H1 (cell line): ENCODE measurements at regions not wholly inside any gene's neighbourhood (a gene's known extent, or its start where the extent isn't known, plus 50 kb on each side); places are given as distances from the start of the nearest gene placed in this dataset.

ENCODE experiments used
- BRCA1 ChIP-seq: IDR thresholded peaks from 2 replicates; pipeline ENCODE4 v1.6.1; 2012; ENCODE audit warnings: low read depth, low read length, improper control_type of control experiment
- EP300 ChIP-seq, 2 experiments: IDR thresholded peaks; 1 replicate in 1 of 2; 2 replicates in 1 of 2; pipeline ENCODE4 v1.6.1; 2011 to 2012; ENCODE audit warnings: low read depth in 2 of 2, low read length in 2 of 2, mild to moderate bottlenecking in 2 of 2, borderline replicate concordance in 1 of 2, inconsistent platforms in 1 of 2, moderate library complexity in 1 of 2
- EZH2 ChIP-seq: fragments of 200-600 bp; sonication (generic); IDR thresholded peaks from 2 replicates; pipeline ENCODE4 v1.7.1; 2012; ENCODE audit warnings: low read depth, mild to moderate bottlenecking, moderate library complexity, low read length, inconsistent platforms; ENCODE audit not compliant: severe bottlenecking
- GABPA ChIP-seq: IDR thresholded peaks from 2 replicates; pipeline ENCODE4 v1.6.1; 2011; ENCODE audit warnings: mild to moderate bottlenecking, low read length, moderate library complexity, borderline replicate concordance; ENCODE audit not compliant: insufficient read depth
- HDAC2 ChIP-seq, 2 experiments: fragments of 300-600 bp in 1 of 2; sonication (generic) in 1 of 2; IDR thresholded peaks; 2 replicates each; pipeline ENCODE4 v1.6.1; 2011 to 2012; ENCODE audit warnings: low read depth in 2 of 2, low read length in 2 of 2, mild to moderate bottlenecking in 2 of 2, moderate library complexity in 2 of 2, borderline replicate concordance in 1 of 2, inconsistent platforms in 1 of 2
- MAFK ChIP-seq: IDR thresholded peaks from 2 replicates; pipeline ENCODE4 v1.6.1; 2012; ENCODE audit warnings: low read depth, mild to moderate bottlenecking, improper control_type of control experiment, low read length
- NANOG ChIP-seq: IDR thresholded peaks from 2 replicates; pipeline ENCODE4 v1.6.1; 2011; ENCODE audit warnings: low read length, low read depth, mild to moderate bottlenecking, inconsistent platforms; ENCODE audit not compliant: insufficient read depth, poor library complexity, severe bottlenecking
- POLR2A ChIP-seq, 2 experiments: IDR thresholded peaks; 1 replicate in 1 of 2; 2 replicates in 1 of 2; pipeline ENCODE4 v1.6.1; 2011; ENCODE audit warnings: low read depth in 2 of 2, low read length in 2 of 2, mild to moderate bottlenecking in 2 of 2; ENCODE audit errors: control extremely low read depth in 1 of 2
- RAD21 ChIP-seq, 2 experiments: IDR thresholded peaks in 1 of 2; conservative IDR thresholded peaks in 1 of 2; 2 replicates each; pipeline ENCODE4 v1.6.1; 2011; ENCODE audit warnings: low read depth in 2 of 2, low read length in 2 of 2, improper control_type of control experiment in 1 of 2, inconsistent platforms in 1 of 2, mild to moderate bottlenecking in 1 of 2, moderate library complexity in 1 of 2
- SIN3A ChIP-seq, 2 experiments: IDR thresholded peaks in 1 of 2; conservative IDR thresholded peaks in 1 of 2; 2 replicates each; pipeline ENCODE4 v1.6.1; 2011 to 2012; ENCODE audit warnings: low read length in 2 of 2, improper control_type of control experiment in 1 of 2, low read depth in 1 of 2, mild to moderate bottlenecking in 1 of 2
- TF ChIP-seq, protein P1 (sequence below), 3 experiments: IDR thresholded peaks; 1 replicate in 2 of 3; 2 replicates in 1 of 3; pipeline versions ENCODE4 v1.5.1 to v1.6.1; 2011; ENCODE audit warnings: low read length in 3 of 3, mild to moderate bottlenecking in 3 of 3, inconsistent platforms in 2 of 3, low read depth in 1 of 3, moderate library complexity in 1 of 3; ENCODE audit not compliant: insufficient read depth in 1 of 3; ENCODE audit errors: control extremely low read depth in 1 of 3
- TF ChIP-seq, protein P2 (sequence below): IDR thresholded peaks from 2 replicates; pipeline ENCODE4 v1.6.1; 2012; ENCODE audit warnings: low read length, inconsistent platforms

DNA sequence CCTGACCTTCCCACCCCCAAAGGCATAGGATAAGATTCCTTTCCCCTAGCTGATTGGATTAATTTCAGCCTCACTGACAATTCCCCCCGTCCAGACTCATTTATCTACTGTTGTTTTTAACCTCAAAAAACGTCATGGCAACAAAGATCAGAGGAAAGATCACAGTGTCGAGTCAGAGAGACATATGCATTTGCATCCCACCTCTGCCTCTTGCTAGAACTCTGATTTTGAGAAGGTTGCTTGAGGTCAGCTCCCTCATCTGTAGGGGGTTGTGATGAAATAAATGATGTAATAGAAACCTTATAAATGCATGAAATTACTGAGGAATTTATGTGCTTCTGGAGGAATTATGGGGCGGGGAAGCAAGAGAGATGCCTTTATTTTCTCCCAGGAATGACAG lies 53.3 kb upstream of the SYN3 start:
- TF ChIP-seq, protein P1, sequence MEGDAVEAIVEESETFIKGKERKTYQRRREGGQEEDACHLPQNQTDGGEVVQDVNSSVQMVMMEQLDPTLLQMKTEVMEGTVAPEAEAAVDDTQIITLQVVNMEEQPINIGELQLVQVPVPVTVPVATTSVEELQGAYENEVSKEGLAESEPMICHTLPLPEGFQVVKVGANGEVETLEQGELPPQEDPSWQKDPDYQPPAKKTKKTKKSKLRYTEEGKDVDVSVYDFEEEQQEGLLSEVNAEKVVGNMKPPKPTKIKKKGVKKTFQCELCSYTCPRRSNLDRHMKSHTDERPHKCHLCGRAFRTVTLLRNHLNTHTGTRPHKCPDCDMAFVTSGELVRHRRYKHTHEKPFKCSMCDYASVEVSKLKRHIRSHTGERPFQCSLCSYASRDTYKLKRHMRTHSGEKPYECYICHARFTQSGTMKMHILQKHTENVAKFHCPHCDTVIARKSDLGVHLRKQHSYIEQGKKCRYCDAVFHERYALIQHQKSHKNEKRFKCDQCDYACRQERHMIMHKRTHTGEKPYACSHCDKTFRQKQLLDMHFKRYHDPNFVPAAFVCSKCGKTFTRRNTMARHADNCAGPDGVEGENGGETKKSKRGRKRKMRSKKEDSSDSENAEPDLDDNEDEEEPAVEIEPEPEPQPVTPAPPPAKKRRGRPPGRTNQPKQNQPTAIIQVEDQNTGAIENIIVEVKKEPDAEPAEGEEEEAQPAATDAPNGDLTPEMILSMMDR (IDR thresholded peaks at IDR 0.05; ENCODE audit: control extremely low read depth in 1 of 3, insufficient read depth in 1 of 3, low read depth in 1 of 3, low read length in 3 of 3) = no peak
- TF ChIP-seq POLR2A (IDR thresholded peaks at IDR 0.05; ENCODE audit: control extremely low read depth in 1 of 2, low read depth in 2 of 2, low read length in 2 of 2) (no peak), RAD21 (IDR thresholded peaks at IDR 0.05 in 1 of 2, conservative IDR thresholded peaks at IDR 0.05 in 1 of 2; ENCODE audit: low read depth in 2 of 2, low read length in 2 of 2) (no peak), GABPA (no peak), HDAC2 (IDR thresholded peaks at IDR 0.05; ENCODE audit: borderline replicate concordance in 1 of 2, low read depth in 2 of 2, low read length in 2 of 2) (no peak), MAFK (no peak), EP300 (IDR thresholded peaks at IDR 0.05; ENCODE audit: borderline replicate concordance in 1 of 2, low read depth in 2 of 2, low read length in 2 of 2) (no peak), SIN3A (conservative IDR thresholded peaks at IDR 0.05 in 1 of 2, IDR thresholded peaks at IDR 0.05 in 1 of 2; ENCODE audit: low read depth in 1 of 2, low read length in 2 of 2) (no peak), BRCA1 (no peak), EZH2 (no peak), NANOG (no peak)
- TF ChIP-seq, protein P2, sequence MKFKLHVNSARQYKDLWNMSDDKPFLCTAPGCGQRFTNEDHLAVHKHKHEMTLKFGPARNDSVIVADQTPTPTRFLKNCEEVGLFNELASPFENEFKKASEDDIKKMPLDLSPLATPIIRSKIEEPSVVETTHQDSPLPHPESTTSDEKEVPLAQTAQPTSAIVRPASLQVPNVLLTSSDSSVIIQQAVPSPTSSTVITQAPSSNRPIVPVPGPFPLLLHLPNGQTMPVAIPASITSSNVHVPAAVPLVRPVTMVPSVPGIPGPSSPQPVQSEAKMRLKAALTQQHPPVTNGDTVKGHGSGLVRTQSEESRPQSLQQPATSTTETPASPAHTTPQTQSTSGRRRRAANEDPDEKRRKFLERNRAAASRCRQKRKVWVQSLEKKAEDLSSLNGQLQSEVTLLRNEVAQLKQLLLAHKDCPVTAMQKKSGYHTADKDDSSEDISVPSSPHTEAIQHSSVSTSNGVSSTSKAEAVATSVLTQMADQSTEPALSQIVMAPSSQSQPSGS = no peak
